ENCODE measurements at regions not wholly inside any gene's neighbourhood (a gene's known extent, or its start where the extent isn't known, plus 50 kb on each side); places are given as distances from the start of the nearest gene placed in this dataset.
"Not testable (repeated sequence)": the region's sequence is repeated elsewhere in the genome, so short reads cannot be mapped to it uniquely, and the experiment has no call there.

GRCh38 chr13:56561327-56561726 lies 579.4 kb upstream of the PRR20A start:
- no peaks in the 10 kb centered on the region for H3K9me3 ChIP-seq
- H3K4me1 ChIP-seq = no peaks in the 10 kb centered on the region

GRCh38 chr13:56563663-56564062 lies 577.1 kb upstream of the PRR20A start:
- Histone ChIP-seq H3K4me3 (no peak overlapping the region), H3K27ac (no peak overlapping the region), H3K27me3 (no peaks in the 10 kb centered on the region), H3K36me3 (no peaks in the 10 kb centered on the region), H3K9me3 (no peaks in the 10 kb centered on the region), H3K4me1 (no peaks in the 10 kb centered on the region)
- WGBS, 2 donors = 73 to 81% methylated on average over 4 of the region's 4 CpGs
- ATAC-seq (ENCODE audit: low FRiP score in 2 of 2) (no peak), DNase-seq (no peak)
- no peak for TF ChIP-seq POLR2A (IDR thresholded peaks at IDR 0.05)
- no peak for TF ChIP-seq EP300 (IDR thresholded peaks at IDR 0.05)
- no peak for TF ChIP-seq POLR2AphosphoS5 (IDR thresholded peaks at IDR 0.05)
- no peak for TF ChIP-seq CTCF (IDR thresholded peaks at IDR 0.05)

More at GRCh38 chr13:56561327-56561726, 579.4 kb upstream of the PRR20A start:
- whole genome bisulfite sequencing, 2 donors = 78 to 81% methylated on average over 2 of the region's 2 CpGs
- H3K27me3 ChIP-seq = no peaks in the 10 kb centered on the region
- no peaks in the 10 kb centered on the region for H3K36me3 ChIP-seq
- ATAC-seq (ENCODE audit: low FRiP score in 2 of 2) (no peak), DNase-seq (no peak)
- H3K4me3 ChIP-seq = no peak overlapping the region
- no peak overlapping the region for H3K27ac ChIP-seq
- TF ChIP-seq EP300 (IDR thresholded peaks at IDR 0.05) (no peak), POLR2A (IDR thresholded peaks at IDR 0.05) (no peak), POLR2AphosphoS5 (IDR thresholded peaks at IDR 0.05) (no peak), CTCF (IDR thresholded peaks at IDR 0.05) (no peak)

- Histone ChIP-seq H3K4me3 (no peak overlapping the region), H3K36me3 (no peaks in the 10 kb centered on the region), H3K9me3 (no peaks in the 10 kb centered on the region), H3K27me3 (no peaks in the 10 kb centered on the region), H3K27ac (no peak overlapping the region), H3K4me1 (no peaks in the 10 kb centered on the region)
- DNase-seq = no peak
- no peak for ATAC-seq (ENCODE audit: low FRiP score in 2 of 2)
- no peak for TF ChIP-seq POLR2AphosphoS5 (IDR thresholded peaks at IDR 0.05)
- no peak for TF ChIP-seq POLR2A (IDR thresholded peaks at IDR 0.05)
- TF ChIP-seq EP300 (IDR thresholded peaks at IDR 0.05) = no peak
- TF ChIP-seq CTCF (IDR thresholded peaks at IDR 0.05) = no peak
- WGBS, 2 donors = 62 to 76% methylated on average over 1 of the region's 1 CpG
These were observed 553.7 kb upstream of the PRR20A start for GRCh38 chr13:56586976-56587375.

- no peak for DNase-seq
- 89 to 91% methylated on average over 4 of the region's 4 CpGs for WGBS, 2 donors
- no peak for TF ChIP-seq POLR2AphosphoS5 (IDR thresholded peaks at IDR 0.05)
- TF ChIP-seq CTCF (IDR thresholded peaks at IDR 0.05) = no peak
- TF ChIP-seq POLR2A (IDR thresholded peaks at IDR 0.05) = no peak
- TF ChIP-seq EP300 (IDR thresholded peaks at IDR 0.05) = no peak
These were observed 525.1 kb upstream of the PRR20A start for GRCh38 chr13:56615572-56615971.

GRCh38 chr13:56622840-56623239 lies 517.9 kb upstream of the PRR20A start:
- Histone ChIP-seq H3K4me1 (no peaks in the 10 kb centered on the region), H3K27me3 (no peaks in the 10 kb centered on the region), H3K27ac (no peak overlapping the region), H3K4me3 (no peak overlapping the region), H3K9me3 (peaks cover 0 to 16% (median 0%) of the 10 kb centered on the region in 4 donors), H3K36me3 (no peaks in the 10 kb centered on the region)
- 83 to 84% methylated on average over 3 to 4 of the region's 4 CpGs for WGBS, 2 donors
- ATAC-seq (ENCODE audit: low FRiP score in 2 of 2) = peak in 1 of 2 donors; percentile 26
- TF ChIP-seq EP300 (IDR thresholded peaks at IDR 0.05) (no peak), CTCF (IDR thresholded peaks at IDR 0.05) (no peak)
- DNase-seq = no peak

More at GRCh38 chr13:56615572-56615971, 525.1 kb upstream of the PRR20A start:
- Histone ChIP-seq H3K27me3 (no peaks in the 10 kb centered on the region), H3K36me3 (no peaks in the 10 kb centered on the region), H3K9me3 (peaks cover 0 to 4% (median 0%) of the 10 kb centered on the region in 4 donors), H3K4me1 (no peaks in the 10 kb centered on the region), H3K27ac (no peak overlapping the region), H3K4me3 (no peak overlapping the region)
- no peak for ATAC-seq (ENCODE audit: low FRiP score in 2 of 2)

- H3K4me3 ChIP-seq; DNase-seq; H3K36me3 ChIP-seq; ATAC-seq (ENCODE audit: low FRiP score in 2 of 2); H3K27me3 ChIP-seq; H3K9me3 ChIP-seq; H3K27ac ChIP-seq; H3K4me1 ChIP-seq: not testable (repeated sequence)
- 76 to 77% methylated on average over 5 to 6 of the region's 6 CpGs for WGBS, 2 donors
These were observed 511.8 kb upstream of the PRR20A start for GRCh38 chr13:56628886-56629285.

- not testable (repeated sequence) for H3K27ac ChIP-seq; ATAC-seq (ENCODE audit: low FRiP score in 2 of 2); H3K4me1 ChIP-seq; H3K36me3 ChIP-seq; H3K27me3 ChIP-seq; DNase-seq; H3K9me3 ChIP-seq; H3K4me3 ChIP-seq
- 87 to 89% methylated on average over 3 of the region's 3 CpGs for WGBS, 2 donors
These were observed 509.7 kb upstream of the PRR20A start for GRCh38 chr13:56631060-56631459.
